Calu3 (cell line): ENCODE measurements at regions not wholly inside any gene's neighbourhood (a gene's known extent, or its start where the extent isn't known, plus 50 kb on each side); places are given as distances from the start of the nearest gene placed in this dataset.

Experiments
- BruUV-seq: library from RNA; stranded (reverse); fragments of 400-500 nt; replicated peaks from 2 replicates; lab custom pipeline; 2021; lab: Mats Ljungman, UMichigan
- CTCF ChIA-PET: fragments of 300-600 bp; sonication (Branson Sonifier 250); formaldehyde crosslinking; loops from one replicate; lab custom pipeline; 2022; ENCODE audit warnings: antibody characterized with exemption; lab: Charles Lee
- DNase-seq: peaks from one replicate; pipeline ENCODE4 v3.0.0; 2022
- H3K27ac Mint-ChIP-seq: one replicate; pipeline ENCODE4 v1.8.0; 2022; ENCODE audit warnings: mixed read lengths; ENCODE audit not compliant: unreplicated experiment
- H3K27me3 Mint-ChIP-seq: one replicate; pipeline ENCODE4 v1.8.0; 2022; ENCODE audit warnings: mixed read lengths; ENCODE audit not compliant: unreplicated experiment
- H3K36me3 Mint-ChIP-seq: one replicate; pipeline ENCODE4 v1.8.0; 2022; ENCODE audit warnings: mild to moderate bottlenecking, moderate library complexity, mixed read lengths; ENCODE audit not compliant: insufficient read depth, unreplicated experiment
- H3K4me1 Mint-ChIP-seq: one replicate; pipeline ENCODE4 v1.8.0; 2022; ENCODE audit warnings: mild to moderate bottlenecking, low read depth, mixed read lengths; ENCODE audit not compliant: unreplicated experiment
- H3K4me3 Mint-ChIP-seq: one replicate; pipeline ENCODE4 v1.8.0; 2022; ENCODE audit warnings: mild to moderate bottlenecking, low read depth, moderate library complexity, mixed read lengths; ENCODE audit not compliant: unreplicated experiment
- H3K9me3 Mint-ChIP-seq: one replicate; pipeline ENCODE4 v1.8.0; 2022; ENCODE audit warnings: low read depth, mixed read lengths; ENCODE audit not compliant: unreplicated experiment
- intact Hi-C: fragments of 100-400 bp; cut with micrococcal nuclease; formaldehyde crosslinking; loops from one replicate; pipeline ENCODE4 v1.10.0; 2022; ENCODE audit not compliant: unreplicated experiment
- TF ChIP-seq, protein P1 (sequence below): fragments of 200-600 bp; IDR thresholded peaks from one replicate; pipeline ENCODE4 v1.8.0; 2022; ENCODE audit warnings: antibody characterized with exemption; ENCODE audit not compliant: unreplicated experiment

DNA sequence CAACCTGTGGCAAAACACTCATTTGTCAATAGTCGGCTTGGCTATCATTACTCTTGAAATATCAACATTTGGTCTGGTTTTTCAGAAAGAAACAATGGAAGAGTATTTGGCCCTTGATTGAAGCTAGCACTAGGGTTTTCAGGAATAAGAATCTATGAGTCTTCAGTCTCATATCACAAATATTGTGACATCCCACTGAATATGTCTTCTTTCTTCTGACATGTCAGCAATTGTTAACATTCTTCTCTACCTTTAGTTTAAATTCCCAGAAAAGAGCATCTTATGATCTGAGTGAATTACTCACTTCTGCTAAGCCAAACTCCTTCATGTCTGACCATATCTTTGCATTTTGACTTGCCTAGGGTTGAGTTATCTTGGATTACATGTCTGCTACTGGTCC, 435.2 kb upstream of the SEMA3D start:
- CTCF ChIA-PET = no interaction called here
- intact Hi-C loops = no loop called here
- Mint-ChIP-seq H3K4me1 (no peaks in the 10 kb centered on the region), H3K9me3 (no peaks in the 10 kb centered on the region), H3K4me3 (no peak overlapping the region), H3K36me3 (no peaks in the 10 kb centered on the region), H3K27me3 (no peaks in the 10 kb centered on the region), H3K27ac (no peak overlapping the region)
- no TSS peak for BruUV-seq
- TF ChIP-seq, protein P1, sequence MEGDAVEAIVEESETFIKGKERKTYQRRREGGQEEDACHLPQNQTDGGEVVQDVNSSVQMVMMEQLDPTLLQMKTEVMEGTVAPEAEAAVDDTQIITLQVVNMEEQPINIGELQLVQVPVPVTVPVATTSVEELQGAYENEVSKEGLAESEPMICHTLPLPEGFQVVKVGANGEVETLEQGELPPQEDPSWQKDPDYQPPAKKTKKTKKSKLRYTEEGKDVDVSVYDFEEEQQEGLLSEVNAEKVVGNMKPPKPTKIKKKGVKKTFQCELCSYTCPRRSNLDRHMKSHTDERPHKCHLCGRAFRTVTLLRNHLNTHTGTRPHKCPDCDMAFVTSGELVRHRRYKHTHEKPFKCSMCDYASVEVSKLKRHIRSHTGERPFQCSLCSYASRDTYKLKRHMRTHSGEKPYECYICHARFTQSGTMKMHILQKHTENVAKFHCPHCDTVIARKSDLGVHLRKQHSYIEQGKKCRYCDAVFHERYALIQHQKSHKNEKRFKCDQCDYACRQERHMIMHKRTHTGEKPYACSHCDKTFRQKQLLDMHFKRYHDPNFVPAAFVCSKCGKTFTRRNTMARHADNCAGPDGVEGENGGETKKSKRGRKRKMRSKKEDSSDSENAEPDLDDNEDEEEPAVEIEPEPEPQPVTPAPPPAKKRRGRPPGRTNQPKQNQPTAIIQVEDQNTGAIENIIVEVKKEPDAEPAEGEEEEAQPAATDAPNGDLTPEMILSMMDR = no peak
- DNase-seq = no peak

DNA sequence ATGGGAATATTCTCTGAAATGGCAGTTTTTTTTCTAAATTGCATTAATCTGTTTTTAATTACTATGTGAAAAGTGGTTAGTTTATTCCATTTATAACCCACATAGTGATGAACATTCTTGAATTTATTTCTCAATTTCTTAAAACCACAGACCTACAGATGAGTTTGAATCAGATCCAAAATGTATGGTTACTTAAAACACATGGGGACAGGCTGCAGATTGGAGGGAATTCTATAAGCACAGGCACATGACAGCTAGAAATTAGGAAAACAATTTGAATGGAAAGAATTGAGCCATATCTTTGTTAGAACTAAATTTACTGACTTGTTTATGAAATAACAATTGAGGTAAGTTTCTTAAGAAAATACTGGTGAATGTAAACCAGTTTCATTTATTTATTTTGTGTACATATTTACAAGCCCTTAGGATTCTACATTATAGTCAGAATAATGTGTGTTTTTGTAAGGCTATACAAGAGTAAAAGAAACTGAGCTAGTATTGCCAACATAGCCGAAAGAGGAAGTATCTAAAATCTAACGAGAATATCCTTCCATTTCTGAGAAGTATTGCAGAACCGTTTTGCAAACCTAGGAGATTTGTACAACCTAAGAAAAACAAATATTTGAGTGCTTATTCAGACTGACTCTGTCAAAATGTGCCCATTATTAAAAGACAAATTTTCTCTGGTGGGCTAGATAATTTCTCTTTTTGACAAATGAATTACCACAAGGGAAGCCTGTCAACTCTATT, 434.3 kb upstream of the SEMA3D start:
- Mint-ChIP-seq H3K4me3 (no peak overlapping the region), H3K36me3 (no peaks in the 10 kb centered on the region), H3K27me3 (no peaks in the 10 kb centered on the region), H3K9me3 (no peaks in the 10 kb centered on the region), H3K27ac (no peak overlapping the region), H3K4me1 (no peaks in the 10 kb centered on the region)
- no peak for DNase-seq
- TF ChIP-seq, protein P1 = no peak
- CTCF ChIA-PET = no interaction called here
- no TSS peak for BruUV-seq
- intact Hi-C loops = no loop called here

DNA sequence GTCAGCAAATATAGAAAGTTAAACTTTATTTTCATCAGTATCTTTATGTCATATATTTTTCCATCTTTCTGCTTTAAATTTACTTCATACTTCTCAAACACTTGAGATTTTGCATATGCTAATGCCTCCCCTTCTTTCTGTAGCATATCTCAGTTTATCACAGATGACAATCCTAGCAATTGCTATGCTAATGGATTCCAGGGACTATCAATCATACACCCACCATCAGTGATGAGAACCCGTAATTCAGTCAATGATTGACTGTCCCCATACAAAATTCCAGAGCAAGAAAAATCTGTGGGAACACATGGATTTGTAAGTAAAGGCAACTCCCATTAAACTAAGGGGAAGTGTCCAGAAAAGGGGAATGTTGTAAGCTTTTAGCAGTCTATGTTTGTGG, 432.4 kb upstream of the SEMA3D start:
- TF ChIP-seq, protein P1 = no peak
- no peak for DNase-seq
- intact Hi-C loops = no loop called here
- no TSS peak for BruUV-seq
- H3K27me3 Mint-ChIP-seq = no peaks in the 10 kb centered on the region
- H3K27ac Mint-ChIP-seq = no peak overlapping the region
- no peaks in the 10 kb centered on the region for H3K36me3 Mint-ChIP-seq
- H3K4me3 Mint-ChIP-seq = no peak overlapping the region
- no peaks in the 10 kb centered on the region for H3K4me1 Mint-ChIP-seq
- CTCF ChIA-PET = no interaction called here
- peaks cover 3% of the 10 kb centered on the region for H3K9me3 Mint-ChIP-seq

DNA sequence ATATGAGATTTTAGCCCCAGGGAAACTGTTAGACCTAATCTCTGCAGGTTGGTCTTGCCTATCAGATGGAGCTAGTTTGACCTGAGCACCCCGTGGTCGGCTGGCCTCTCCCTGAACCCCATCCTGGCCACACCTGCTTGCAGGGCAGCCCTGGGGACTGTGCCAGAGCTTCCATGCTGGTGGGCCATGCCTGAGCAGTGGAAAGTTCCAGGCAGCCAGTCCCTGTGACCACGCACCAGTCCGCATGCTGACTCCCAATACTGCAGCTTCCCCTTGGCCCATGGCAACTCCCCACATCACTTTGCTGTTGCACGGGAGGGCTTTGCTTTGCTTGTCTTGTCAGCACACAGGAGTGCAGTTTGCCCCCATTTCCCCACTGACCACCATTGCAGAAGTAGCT, 427.8 kb upstream of the SEMA3D start:
- intact Hi-C loops = no loop called here
- peaks cover 7% of the 10 kb centered on the region for H3K9me3 Mint-ChIP-seq
- H3K36me3 Mint-ChIP-seq = no peaks in the 10 kb centered on the region
- H3K27me3 Mint-ChIP-seq = no peaks in the 10 kb centered on the region
- H3K4me1 Mint-ChIP-seq = no peaks in the 10 kb centered on the region
- CTCF ChIA-PET = no interaction called here
- BruUV-seq = no TSS peak
- no peak overlapping the region for H3K27ac Mint-ChIP-seq
- TF ChIP-seq, protein P1 = no peak
- no peak overlapping the region for H3K4me3 Mint-ChIP-seq
- no peak for DNase-seq
